ENCODE measurements at regions not wholly inside any gene's neighbourhood (a gene's known extent, or its start where the extent isn't known, plus 50 kb on each side); places are given as distances from the start of the nearest gene placed in this dataset.

- no peak overlapping the region for H3K27ac ChIP-seq (ENCODE audit: low read depth, low read length)
Observed at GRCh38 chr14:101237252-101237616, 324.1 kb upstream of the DIO3 start.

GRCh38 chr14:101239065-101239464, 322.2 kb upstream of the DIO3 start:
- POLR2A ChIA-PET, result no interaction called here
- no peaks in the 10 kb centered on the region for H3K79me2 ChIP-seq (ENCODE audit: insufficient read depth, low read length)
- intact Hi-C loops (cut with micrococcal nuclease), result loop anchor here (10.0 kb wide), 1 partner anchor 854 kb away; no protein-coding TSS in a partner anchor
- H3K9ac ChIP-seq (ENCODE audit: low read length), result no peak overlapping the region
- H3K4me3 ChIP-seq (replicated peaks in 1 of 2; ENCODE audit: low read depth in 1 of 2, low read length in 2 of 2), result no peak overlapping the region
- no peaks in the 10 kb centered on the region for H3K9me3 ChIP-seq (ENCODE audit: control insufficient read depth in 1 of 2, insufficient read depth in 1 of 2, low read depth in 1 of 2, low read length in 2 of 2)
- DNase-seq (ENCODE audit: low read depth, low spot score), result no peak
- no TSS peak for BruUV-seq (replicated peaks)
- H3K4me2 ChIP-seq (ENCODE audit: low read length), result no peak overlapping the region
- H4K20me1 ChIP-seq (ENCODE audit: insufficient read depth), result no peaks in the 10 kb centered on the region
- no peaks in the 10 kb centered on the region for H3K9me2 ChIP-seq (ENCODE audit: insufficient read depth)
- no peak overlapping the region for H2AFZ ChIP-seq (ENCODE audit: low read depth, low read length, poor library complexity, severe bottlenecking)
- H3K27me3 ChIP-seq (ENCODE audit: insufficient read depth, low read length), result no peaks in the 10 kb centered on the region
- no peak overlapping the region for H3K27ac ChIP-seq (ENCODE audit: low read depth, low read length)
- RAD21 ChIA-PET (ENCODE audit: low non-redundant PET in 1 of 2, low total read pairs in 2 of 2, uncharacterized antibody in 2 of 2, unreplicated experiment in 2 of 2), result no interaction called here
- CTCF ChIA-PET, result no interaction called here
- peaks cover 2 to 11% of the 10 kb centered on the region in 2 experiments; a peak in 3 of 4 replicates for H3K4me1 ChIP-seq (ENCODE audit: control insufficient read depth in 1 of 2, insufficient read depth in 2 of 2, low read length in 2 of 2)
- H3K36me3 ChIP-seq (ENCODE audit: control insufficient read depth in 1 of 2, insufficient read depth in 2 of 2, low read length in 2 of 2), result no peaks in the 10 kb centered on the region
- no peak for ATAC-seq
- TF ChIP-seq POLR2A (IDR thresholded peaks at IDR 0.05; ENCODE audit: borderline replicate concordance, extremely low read depth, insufficient read depth, insufficient read length) (no peak), JUND (IDR thresholded peaks at IDR 0.05) (no peak), POLR2AphosphoS5 (IDR thresholded peaks at IDR 0.05; ENCODE audit: low read depth, low read length) (no peak), ELF1 (IDR thresholded peaks at IDR 0.05; ENCODE audit: borderline replicate concordance, low read depth) (no peak), SP1 (IDR thresholded peaks at IDR 0.05; ENCODE audit: low read depth) (no peak), ZNF274 (IDR thresholded peaks at IDR 0.05; ENCODE audit: low read depth, low read length) (no peak), RAD21 (IDR thresholded peaks at IDR 0.05; ENCODE audit: low read depth) (no peak), YY1 (IDR thresholded peaks at IDR 0.05; ENCODE audit: extremely low read depth, insufficient replicate concordance, low read depth, low read length) (no peak), EGR1 (IDR thresholded peaks at IDR 0.05; ENCODE audit: low read depth) (no peak), FOSL1 (IDR thresholded peaks at IDR 0.05; ENCODE audit: low read depth) (no peak)
- TF ChIP-seq, protein P1, sequence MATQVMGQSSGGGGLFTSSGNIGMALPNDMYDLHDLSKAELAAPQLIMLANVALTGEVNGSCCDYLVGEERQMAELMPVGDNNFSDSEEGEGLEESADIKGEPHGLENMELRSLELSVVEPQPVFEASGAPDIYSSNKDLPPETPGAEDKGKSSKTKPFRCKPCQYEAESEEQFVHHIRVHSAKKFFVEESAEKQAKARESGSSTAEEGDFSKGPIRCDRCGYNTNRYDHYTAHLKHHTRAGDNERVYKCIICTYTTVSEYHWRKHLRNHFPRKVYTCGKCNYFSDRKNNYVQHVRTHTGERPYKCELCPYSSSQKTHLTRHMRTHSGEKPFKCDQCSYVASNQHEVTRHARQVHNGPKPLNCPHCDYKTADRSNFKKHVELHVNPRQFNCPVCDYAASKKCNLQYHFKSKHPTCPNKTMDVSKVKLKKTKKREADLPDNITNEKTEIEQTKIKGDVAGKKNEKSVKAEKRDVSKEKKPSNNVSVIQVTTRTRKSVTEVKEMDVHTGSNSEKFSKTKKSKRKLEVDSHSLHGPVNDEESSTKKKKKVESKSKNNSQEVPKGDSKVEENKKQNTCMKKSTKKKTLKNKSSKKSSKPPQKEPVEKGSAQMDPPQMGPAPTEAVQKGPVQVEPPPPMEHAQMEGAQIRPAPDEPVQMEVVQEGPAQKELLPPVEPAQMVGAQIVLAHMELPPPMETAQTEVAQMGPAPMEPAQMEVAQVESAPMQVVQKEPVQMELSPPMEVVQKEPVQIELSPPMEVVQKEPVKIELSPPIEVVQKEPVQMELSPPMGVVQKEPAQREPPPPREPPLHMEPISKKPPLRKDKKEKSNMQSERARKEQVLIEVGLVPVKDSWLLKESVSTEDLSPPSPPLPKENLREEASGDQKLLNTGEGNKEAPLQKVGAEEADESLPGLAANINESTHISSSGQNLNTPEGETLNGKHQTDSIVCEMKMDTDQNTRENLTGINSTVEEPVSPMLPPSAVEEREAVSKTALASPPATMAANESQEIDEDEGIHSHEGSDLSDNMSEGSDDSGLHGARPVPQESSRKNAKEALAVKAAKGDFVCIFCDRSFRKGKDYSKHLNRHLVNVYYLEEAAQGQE (IDR thresholded peaks at IDR 0.05; ENCODE audit: low read depth), result no peak
- TF ChIP-seq, protein P2, sequence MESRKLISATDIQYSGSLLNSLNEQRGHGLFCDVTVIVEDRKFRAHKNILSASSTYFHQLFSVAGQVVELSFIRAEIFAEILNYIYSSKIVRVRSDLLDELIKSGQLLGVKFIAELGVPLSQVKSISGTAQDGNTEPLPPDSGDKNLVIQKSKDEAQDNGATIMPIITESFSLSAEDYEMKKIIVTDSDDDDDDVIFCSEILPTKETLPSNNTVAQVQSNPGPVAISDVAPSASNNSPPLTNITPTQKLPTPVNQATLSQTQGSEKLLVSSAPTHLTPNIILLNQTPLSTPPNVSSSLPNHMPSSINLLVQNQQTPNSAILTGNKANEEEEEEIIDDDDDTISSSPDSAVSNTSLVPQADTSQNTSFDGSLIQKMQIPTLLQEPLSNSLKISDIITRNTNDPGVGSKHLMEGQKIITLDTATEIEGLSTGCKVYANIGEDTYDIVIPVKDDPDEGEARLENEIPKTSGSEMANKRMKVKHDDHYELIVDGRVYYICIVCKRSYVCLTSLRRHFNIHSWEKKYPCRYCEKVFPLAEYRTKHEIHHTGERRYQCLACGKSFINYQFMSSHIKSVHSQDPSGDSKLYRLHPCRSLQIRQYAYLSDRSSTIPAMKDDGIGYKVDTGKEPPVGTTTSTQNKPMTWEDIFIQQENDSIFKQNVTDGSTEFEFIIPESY (IDR thresholded peaks at IDR 0.05; ENCODE audit: extremely low read depth, insufficient replicate concordance, low read length), result no peak

More at GRCh38 chr14:101237252-101237616, 324.1 kb upstream of the DIO3 start:
- no peak for ATAC-seq
- Histone ChIP-seq H3K4me2 (ENCODE audit: low read length) (no peak overlapping the region), H3K36me3 (ENCODE audit: control insufficient read depth in 1 of 2, insufficient read depth in 2 of 2, low read length in 2 of 2) (no peaks in the 10 kb centered on the region), H3K4me1 (ENCODE audit: control insufficient read depth in 1 of 2, insufficient read depth in 2 of 2, low read length in 2 of 2) (peaks cover 2 to 8% of the 10 kb centered on the region in 2 experiments; a peak in 3 of 4 replicates), H3K4me3 (replicated peaks in 1 of 2; ENCODE audit: low read depth in 1 of 2, low read length in 2 of 2) (no peak overlapping the region), H2AFZ (ENCODE audit: low read depth, low read length, poor library complexity, severe bottlenecking) (no peak overlapping the region), H3K27me3 (ENCODE audit: insufficient read depth, low read length) (no peaks in the 10 kb centered on the region), H3K79me2 (ENCODE audit: insufficient read depth, low read length) (no peaks in the 10 kb centered on the region), H3K9ac (ENCODE audit: low read length) (no peak overlapping the region), H3K9me2 (ENCODE audit: insufficient read depth) (no peaks in the 10 kb centered on the region), H4K20me1 (ENCODE audit: insufficient read depth) (no peaks in the 10 kb centered on the region), H3K9me3 (ENCODE audit: control insufficient read depth in 1 of 2, insufficient read depth in 1 of 2, low read depth in 1 of 2, low read length in 2 of 2) (no peaks in the 10 kb centered on the region)
- POLR2A ChIA-PET, result no interaction called here
- TF ChIP-seq ATF3 (IDR thresholded peaks at IDR 0.05) (no peak), ZFX (IDR thresholded peaks at IDR 0.05) (no peak), SIN3A (IDR thresholded peaks at IDR 0.05; ENCODE audit: low read depth) (no peak), SRF (IDR thresholded peaks at IDR 0.05; ENCODE audit: low read depth) (no peak), YY1 (IDR thresholded peaks at IDR 0.05; ENCODE audit: extremely low read depth, insufficient replicate concordance, low read depth, low read length) (no peak), RAD21 (IDR thresholded peaks at IDR 0.05; ENCODE audit: low read depth) (no peak)
- TF ChIP-seq, protein P3, sequence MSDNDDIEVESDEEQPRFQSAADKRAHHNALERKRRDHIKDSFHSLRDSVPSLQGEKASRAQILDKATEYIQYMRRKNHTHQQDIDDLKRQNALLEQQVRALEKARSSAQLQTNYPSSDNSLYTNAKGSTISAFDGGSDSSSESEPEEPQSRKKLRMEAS (IDR thresholded peaks at IDR 0.05), result no peak
- no peak for DNase-seq (ENCODE audit: low read depth, low spot score)
- intact Hi-C loops (cut with micrococcal nuclease), result loop anchor here (10.0 kb wide), 1 partner anchor 852 kb away; no protein-coding TSS in a partner anchor
- RAD21 ChIA-PET (ENCODE audit: low non-redundant PET in 1 of 2, low total read pairs in 2 of 2, uncharacterized antibody in 2 of 2, unreplicated experiment in 2 of 2), result no interaction called here
- CTCF ChIA-PET, result no interaction called here
- BruUV-seq (replicated peaks), result no TSS peak
